GM23248 (cell line): ENCODE measurements at regions not wholly inside any gene's neighbourhood (a gene's known extent, or its start where the extent isn't known, plus 50 kb on each side); places are given as distances from the start of the nearest gene placed in this dataset.

Source experiments
- EZH2 ChIP-seq: fragments of 200-600 bp; sonication (generic); IDR thresholded peaks from 2 replicates; pipeline ENCODE4 v1.6.1; 2018; ENCODE audit warnings: antibody characterized with exemption, mild to moderate bottlenecking; ENCODE audit not compliant: insufficient read depth, poor library complexity, severe bottlenecking
- EZH2phosphoT487 ChIP-seq: fragments of 200-600 bp; sonication (generic); IDR thresholded peaks from 2 replicates; pipeline ENCODE4 v1.6.1; 2018; ENCODE audit warnings: antibody characterized with exemption, moderate library complexity, mild to moderate bottlenecking, low read depth; ENCODE audit not compliant: insufficient read depth

- no peak for TF ChIP-seq EZH2phosphoT487
- no peak for TF ChIP-seq EZH2
Observed at GRCh38 chr22:22364207-22364606, 119.6 kb downstream of the VPREB1 start.
